ENCODE measurements at regions not wholly inside any gene's neighbourhood (a gene's known extent, or its start where the extent isn't known, plus 50 kb on each side); places are given as distances from the start of the nearest gene placed in this dataset.

GRCh38 chr7:15954671-15955354, 268.3 kb upstream of the MEOX2 start:
- H2BK120ac ChIP-seq (ENCODE audit: low read depth, low read length), result no peak overlapping the region
- H2BK15ac ChIP-seq (ENCODE audit: low read depth, low read length), result no peak overlapping the region
- H3K27ac ChIP-seq (ENCODE audit: insufficient read depth, low read length), result no peak overlapping the region
- no peak overlapping the region for H3K14ac ChIP-seq (replicated peaks; ENCODE audit: low read depth, low read length)
- H3K23ac ChIP-seq (ENCODE audit: low read depth, low read length), result no peak overlapping the region
- H4K8ac ChIP-seq (ENCODE audit: low read depth in 2 of 2, low read length in 2 of 2), result no peak overlapping the region
- ChIA-PET CTCF (no interaction called here), POLR2A (ENCODE audit: unreplicated experiment) (no interaction called here)
- no peak overlapping the region for H2AK5ac ChIP-seq (ENCODE audit: low read depth, low read length)
- dilution Hi-C loops (cut with HindIII; ENCODE audit: low sequenced_read_pairs, unreplicated experiment), result no loop called here
- no CpG with 5 or more reads among the region's 2 CpGs for WGBS, 2 experiments (ENCODE audit: extremely low coverage in 2 of 2, insufficient read length in 1 of 2)
- H3K18ac ChIP-seq (ENCODE audit: low read depth, low read length), result no peak overlapping the region
- H3K36me3 ChIP-seq (ENCODE audit: control insufficient read depth, insufficient read depth, low read length), result no peaks in the 10 kb centered on the region
- no peaks in the 10 kb centered on the region for H3K4me1 ChIP-seq (ENCODE audit: control insufficient read depth, insufficient read depth, low read length)
- no peak overlapping the region for H3K9ac ChIP-seq (ENCODE audit: low read depth, low read length)
- intact Hi-C loops (cut with micrococcal nuclease), result no loop called here
- DNase-seq (no peak), ATAC-seq (ENCODE audit: low read depth) (peak; percentile 17; the same call in 1 of the 2 replicates)
- no peaks in the 10 kb centered on the region for H3K27me3 ChIP-seq (ENCODE audit: control insufficient read depth, insufficient read depth, low read length)
- H4K5ac ChIP-seq (ENCODE audit: low read depth, low read length), result no peak overlapping the region
- no peaks in the 10 kb centered on the region for H3K79me1 ChIP-seq (ENCODE audit: low read depth in 1 of 2, low read length in 2 of 2)
- no peak overlapping the region for H3K56ac ChIP-seq (ENCODE audit: extremely low read depth, insufficient read depth, low read length)
- H3K4me3 ChIP-seq (ENCODE audit: insufficient read depth, low read depth, low read length), result no peak overlapping the region
- H2AFZ ChIP-seq (replicated peaks; ENCODE audit: low read length, poor library complexity), result no peak overlapping the region
- H2BK20ac ChIP-seq (ENCODE audit: low read depth, low read length), result no peak overlapping the region
- no TSS peak for BruUV-seq (replicated peaks)
- in situ Hi-C loops (cut with MboI; ENCODE audit: low sequenced_read_pairs), result no loop called here
- H2AK9ac ChIP-seq (replicated peaks; ENCODE audit: low read depth, low read length, poor library complexity), result no peak overlapping the region
- H3K4me2 ChIP-seq (ENCODE audit: low read depth, low read length), result no peak overlapping the region
- TF ChIP-seq SMC3 (IDR thresholded peaks at IDR 0.05; ENCODE audit: low read depth, low read length) (no peak), FOS (IDR thresholded peaks at IDR 0.05; ENCODE audit: low read depth, low read length) (no peak), MAFK (IDR thresholded peaks at IDR 0.05; ENCODE audit: low read depth, low read length) (no peak), BHLHE40 (IDR thresholded peaks at IDR 0.05; ENCODE audit: low read depth, low read length) (no peak), RFX5 (IDR thresholded peaks at IDR 0.05; ENCODE audit: low read depth, low read length) (no peak)
- H3K4ac ChIP-seq (ENCODE audit: low read depth, low read length), result no peak overlapping the region
- no peaks in the 10 kb centered on the region for H4K20me1 ChIP-seq (ENCODE audit: insufficient read depth, low read length)
- no peaks in the 10 kb centered on the region for H3K9me3 ChIP-seq (ENCODE audit: control insufficient read depth, insufficient read depth, low read length)
- no peaks in the 10 kb centered on the region for H3K9me1 ChIP-seq (ENCODE audit: insufficient read depth, low read length)
- H2BK5ac ChIP-seq (ENCODE audit: low read depth, low read length, poor library complexity, severe bottlenecking), result no peak overlapping the region
- no peak overlapping the region for H4K91ac ChIP-seq (ENCODE audit: insufficient read depth, low read depth, low read length)
